HCT116 (cell line): ENCODE measurements at regions not wholly inside any gene's neighbourhood (a gene's known extent, or its start where the extent isn't known, plus 50 kb on each side); places are given as distances from the start of the nearest gene placed in this dataset.

ENCODE experiments used
- ATAC-seq: fragments of 200-7000 bp; cut with Tn5 transposase; 2 replicates; pipeline ENCODE4 v1.9.1; 2020; ENCODE audit warnings: mild to moderate bottlenecking, moderate library complexity
- BruUV-seq: library from RNA; stranded (reverse); fragments of 400-500 nt; replicated peaks from 2 replicates; lab custom pipeline; 2021; lab: Mats Ljungman, UMichigan
- CTCF ChIA-PET: fragments of 300-600 bp; sonication (Branson Sonifier 250); formaldehyde crosslinking; loops from one replicate; lab custom pipeline; 2021; ENCODE audit warnings: antibody characterized with exemption; lab: Charles Lee
- POLR2A ChIA-PET: fragments of 300-600, 350-600 bp; sonication (Branson Sonifier 250); formaldehyde crosslinking; loops from one replicate; lab custom pipeline; 2021; ENCODE audit warnings: antibody characterized with exemption; lab: Charles Lee
- RAD21 ChIA-PET, 2 experiments: fragments of 300-600 bp; sonication (Branson Sonifier 250); formaldehyde crosslinking; loops; one replicate each; lab custom pipeline; 2023; ENCODE audit warnings: low total read pairs in 2 of 2; ENCODE audit not compliant: uncharacterized antibody in 2 of 2, unreplicated experiment in 2 of 2, low non-redundant PET in 1 of 2; lab: Charles Lee
- DNase-seq: peaks from one replicate; pipeline ENCODE4 v3.0.0-alpha.2; 2010; ENCODE audit warnings: low read depth, low spot score
- H2AFZ ChIP-seq: fragments of 200-600 bp; shearing (Covaris generic), sonication (generic); 2 replicates; pipeline ENCODE4 v1.6.1; 2017; ENCODE audit warnings: low read depth, mixed run types, mixed read lengths, antibody characterized with exemption, low read length; ENCODE audit not compliant: poor library complexity, severe bottlenecking
- H3K27ac ChIP-seq: 2 replicates; pipeline ENCODE4 v1.5.1; 2012; ENCODE audit warnings: low read depth, low read length
- H3K27me3 ChIP-seq: fragments of 200-600 bp; sonication (generic); 2 replicates; pipeline ENCODE4 v1.6.1; 2016; ENCODE audit warnings: mixed run types, low read length, mixed read lengths; ENCODE audit not compliant: insufficient read depth
- H3K36me3 ChIP-seq, 2 experiments: fragments of 200-500 bp in 1 of 2; fragments of 200-600 bp in 1 of 2; sonication (Bioruptor generic) in 1 of 2; sonication (generic) in 1 of 2; 2 replicates each; pipeline versions ENCODE4 v1.5.1 to v1.6.1; 2014 to 2016; ENCODE audit warnings: low read length in 2 of 2, inconsistent platforms in 1 of 2, mixed read lengths in 1 of 2, mixed run types in 1 of 2; ENCODE audit not compliant: insufficient read depth in 2 of 2, control insufficient read depth in 1 of 2
- H3K4me1 ChIP-seq, 2 experiments: fragments of 200-600 bp in 1 of 2; sonication (generic) in 1 of 2; 2 replicates each; pipeline versions ENCODE4 v1.5.1 to v1.6.1; 2012 to 2017; ENCODE audit warnings: low read length in 2 of 2, inconsistent platforms in 1 of 2, mild to moderate bottlenecking in 1 of 2, mixed read lengths in 1 of 2, mixed run types in 1 of 2, moderate library complexity in 1 of 2; ENCODE audit not compliant: insufficient read depth in 2 of 2, control insufficient read depth in 1 of 2
- H3K4me2 ChIP-seq: fragments of 200-600 bp; sonication (generic); 2 replicates; pipeline ENCODE4 v1.6.1; 2017; ENCODE audit warnings: mixed run types, low read length, mixed read lengths
- H3K4me3 ChIP-seq, 2 experiments: fragments of 200-600 bp in 1 of 2; sonication (generic) in 1 of 2; replicated peaks in 1 of 2; 2 replicates each; pipeline ENCODE4 v1.5.1; 2011 to 2016; ENCODE audit warnings: low read length in 2 of 2, control low read depth in 1 of 2, low read depth in 1 of 2, mild to moderate bottlenecking in 1 of 2, mixed read lengths in 1 of 2, mixed run types in 1 of 2
- H3K79me2 ChIP-seq: fragments of 200-600 bp; sonication (generic); 2 replicates; pipeline ENCODE4 v1.6.1; 2017; ENCODE audit warnings: mild to moderate bottlenecking, mixed run types, low read length, moderate library complexity, mixed read lengths; ENCODE audit not compliant: insufficient read depth
- H3K9ac ChIP-seq: fragments of 200-600 bp; sonication (generic); 2 replicates; pipeline ENCODE4 v1.6.1; 2016; ENCODE audit warnings: low read length, mixed read lengths
- H3K9me2 ChIP-seq: fragments of 200-600 bp; sonication (generic), shearing (Covaris generic); 2 replicates; pipeline ENCODE4 v1.6.1; 2017; ENCODE audit warnings: mixed run types, mild to moderate bottlenecking, moderate library complexity; ENCODE audit not compliant: insufficient read depth
- H3K9me3 ChIP-seq, 2 experiments: fragments of 200-500 bp in 1 of 2; fragments of 200-600 bp in 1 of 2; sonication (Bioruptor generic) in 1 of 2; sonication (generic) in 1 of 2; 2 replicates each; pipeline ENCODE4 v1.6.1; 2014 to 2017; ENCODE audit warnings: low read length in 2 of 2, mixed read lengths in 2 of 2, inconsistent platforms in 1 of 2, low read depth in 1 of 2, mild to moderate bottlenecking in 1 of 2, mixed run types in 1 of 2, moderate library complexity in 1 of 2; ENCODE audit not compliant: control insufficient read depth in 1 of 2, insufficient read depth in 1 of 2
- H4K20me1 ChIP-seq: fragments of 200-600 bp; sonication (generic), shearing (Covaris generic); 2 replicates; pipeline ENCODE4 v1.6.1; 2017; ENCODE audit warnings: mixed run types, mild to moderate bottlenecking, moderate library complexity; ENCODE audit not compliant: insufficient read depth
- CBX3 ChIP-seq: IDR thresholded peaks from 2 replicates; pipeline ENCODE4 v1.6.1; 2012; ENCODE audit warnings: low read depth
- CEBPB ChIP-seq: IDR thresholded peaks from 2 replicates; pipeline ENCODE4 v1.6.1; 2012; ENCODE audit warnings: low read depth
- CTCF ChIP-seq, 3 experiments: fragments of 200-600 bp in 1 of 3; sonication (generic) in 1 of 3; IDR thresholded peaks in 2 of 3; conservative IDR thresholded peaks in 1 of 3; 2 replicates each; pipeline ENCODE4 v1.5.1; 2012 to 2017; ENCODE audit warnings: low read depth in 2 of 3, low read length in 2 of 3, antibody characterized with exemption in 1 of 3, borderline replicate concordance in 1 of 3, control low read depth in 1 of 3, mild to moderate bottlenecking in 1 of 3, mixed read lengths in 1 of 3, mixed run types in 1 of 3, moderate library complexity in 1 of 3; ENCODE audit not compliant: insufficient read depth in 1 of 3
- ELF1 ChIP-seq: IDR thresholded peaks from 2 replicates; pipeline ENCODE4 v1.6.1; 2012; ENCODE audit warnings: low read depth, borderline replicate concordance
- EZH2 ChIP-seq: fragments of 200-600 bp; sonication (generic); IDR thresholded peaks from 2 replicates; pipeline ENCODE4 v1.6.1; 2017; ENCODE audit warnings: antibody characterized with exemption, mixed run types
- FOSL1 ChIP-seq: IDR thresholded peaks from 2 replicates; pipeline ENCODE4 v1.6.1; 2012; ENCODE audit warnings: low read depth
- JUND ChIP-seq: IDR thresholded peaks from 2 replicates; pipeline ENCODE4 v1.6.1; 2012
- POLR2A ChIP-seq: IDR thresholded peaks from 2 replicates; pipeline ENCODE4 v1.7.0; 2011; ENCODE audit warnings: borderline replicate concordance; ENCODE audit not compliant: insufficient read depth, insufficient read length; ENCODE audit errors: extremely low read depth
- POLR2AphosphoS5 ChIP-seq: IDR thresholded peaks from 2 replicates; pipeline ENCODE4 v1.6.1; 2011; ENCODE audit warnings: mild to moderate bottlenecking, low read depth, low read length, moderate library complexity
- RAD21 ChIP-seq: IDR thresholded peaks from 2 replicates; pipeline ENCODE4 v1.6.1; 2012; ENCODE audit warnings: low read depth, mild to moderate bottlenecking
- REST ChIP-seq: IDR thresholded peaks from 2 replicates; pipeline ENCODE4 v1.6.1; 2012; ENCODE audit warnings: low read depth
- SIN3A ChIP-seq: IDR thresholded peaks from 2 replicates; pipeline ENCODE4 v1.6.1; 2012; ENCODE audit warnings: low read depth
- SRF ChIP-seq: IDR thresholded peaks from 2 replicates; pipeline ENCODE4 v1.6.1; 2012; ENCODE audit warnings: low read depth
- TCF7L2 ChIP-seq: IDR thresholded peaks from 2 replicates; pipeline ENCODE4 v1.7.0; 2011; ENCODE audit warnings: borderline replicate concordance, inconsistent platforms; ENCODE audit not compliant: insufficient read depth, insufficient read length; ENCODE audit errors: extremely low read depth
- YY1 ChIP-seq: IDR thresholded peaks from 2 replicates; pipeline ENCODE4 v1.6.1; 2011; ENCODE audit warnings: low read length, low read depth, moderate library complexity, mild to moderate bottlenecking; ENCODE audit not compliant: insufficient replicate concordance; ENCODE audit errors: extremely low read depth
- ZBTB33 ChIP-seq: IDR thresholded peaks from 2 replicates; pipeline ENCODE4 v1.6.1; 2011; ENCODE audit warnings: mild to moderate bottlenecking, low read length, moderate library complexity; ENCODE audit not compliant: insufficient replicate concordance; ENCODE audit errors: extremely low read depth
- ZNF274 ChIP-seq: fragments of 200-500 bp; sonication (Bioruptor generic); IDR thresholded peaks from 2 replicates; pipeline ENCODE4 v1.6.1; 2014; ENCODE audit warnings: mild to moderate bottlenecking, low read depth, low read length, inconsistent platforms
- intact Hi-C: fragments of 100-400 bp; cut with micrococcal nuclease; formaldehyde crosslinking; loops from 2 replicates; pipeline ENCODE4 v1.10.0; 2022
- TF ChIP-seq, protein P1 (sequence below): IDR thresholded peaks from 2 replicates; pipeline ENCODE4 v1.6.1; 2012

DNA sequence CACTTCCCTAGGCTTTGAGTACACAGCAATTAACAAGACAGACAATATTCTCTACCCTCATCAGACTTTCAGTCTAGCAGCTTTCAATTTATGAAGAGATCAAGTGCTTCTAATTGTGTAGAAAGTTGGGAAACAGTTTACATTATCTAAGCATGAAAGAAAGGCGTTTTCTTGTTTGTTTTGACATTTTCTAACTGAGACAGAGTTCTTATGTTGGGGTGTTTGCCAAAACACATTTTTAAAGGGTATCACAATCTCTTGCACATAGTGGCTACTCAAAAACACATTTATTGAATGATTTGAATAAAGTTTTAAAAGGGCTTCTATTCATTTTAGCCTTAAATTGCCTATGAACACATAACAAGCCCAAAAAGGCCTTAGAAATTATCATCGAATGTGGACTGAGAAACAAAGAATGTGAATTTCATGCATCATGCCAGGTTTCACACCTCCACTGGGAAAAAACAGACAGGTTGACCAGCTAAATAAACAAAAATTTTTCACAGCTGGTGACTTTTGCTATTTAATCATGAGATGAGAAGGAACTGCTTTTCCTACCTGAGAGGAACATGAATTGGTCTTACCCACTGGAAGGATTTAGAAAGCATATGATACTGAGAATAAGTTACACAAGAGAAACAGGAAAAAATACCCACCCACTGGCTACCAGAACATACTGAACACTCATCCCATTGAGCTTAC lies 394.5 kb upstream of the PKN2 start:
- ATAC-seq (no peak), DNase-seq (no peak)
- CTCF ChIA-PET = no interaction called here
- Histone ChIP-seq H3K9ac (no peak overlapping the region), H2AFZ (no peak overlapping the region), H3K4me2 (no peak overlapping the region), H3K36me3 (no peaks in the 10 kb centered on the region), H3K4me1 (no peaks in the 10 kb centered on the region), H3K9me2 (no peaks in the 10 kb centered on the region), H4K20me1 (no peaks in the 10 kb centered on the region), H3K4me3 (no peak overlapping the region), H3K27me3 (no peaks in the 10 kb centered on the region), H3K27ac (no peak overlapping the region), H3K79me2 (no peaks in the 10 kb centered on the region), H3K9me3 (no peaks in the 10 kb centered on the region)
- intact Hi-C loops = no loop called here
- TF ChIP-seq CEBPB (no peak), FOSL1 (no peak), CTCF (IDR thresholded peaks at IDR 0.05 in 2 of 3, conservative IDR thresholded peaks at IDR 0.05 in 1 of 3; ENCODE audit: borderline replicate concordance in 1 of 3, insufficient read depth in 1 of 3, low read depth in 2 of 3, low read length in 2 of 3) (no peak), REST (no peak), SIN3A (no peak), SRF (no peak), CBX3 (no peak), RAD21 (no peak), ELF1 (no peak), POLR2AphosphoS5 (no peak), POLR2A (no peak), ZNF274 (no peak), EZH2 (no peak), JUND (no peak), YY1 (no peak), TCF7L2 (no peak), ZBTB33 (no peak)
- TF ChIP-seq, protein P1, sequence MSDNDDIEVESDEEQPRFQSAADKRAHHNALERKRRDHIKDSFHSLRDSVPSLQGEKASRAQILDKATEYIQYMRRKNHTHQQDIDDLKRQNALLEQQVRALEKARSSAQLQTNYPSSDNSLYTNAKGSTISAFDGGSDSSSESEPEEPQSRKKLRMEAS = no peak
- POLR2A ChIA-PET = no interaction called here
- no TSS peak for BruUV-seq
- RAD21 ChIA-PET = no interaction called here
